ENCODE measurements at regions not wholly inside any gene's neighbourhood (a gene's known extent, or its start where the extent isn't known, plus 50 kb on each side); places are given as distances from the start of the nearest gene placed in this dataset.

- no peak for DNase-seq
Measured at GRCh38 chr21:36636439-36636838, 62.5 kb upstream of the SIM2 start.

DNA sequence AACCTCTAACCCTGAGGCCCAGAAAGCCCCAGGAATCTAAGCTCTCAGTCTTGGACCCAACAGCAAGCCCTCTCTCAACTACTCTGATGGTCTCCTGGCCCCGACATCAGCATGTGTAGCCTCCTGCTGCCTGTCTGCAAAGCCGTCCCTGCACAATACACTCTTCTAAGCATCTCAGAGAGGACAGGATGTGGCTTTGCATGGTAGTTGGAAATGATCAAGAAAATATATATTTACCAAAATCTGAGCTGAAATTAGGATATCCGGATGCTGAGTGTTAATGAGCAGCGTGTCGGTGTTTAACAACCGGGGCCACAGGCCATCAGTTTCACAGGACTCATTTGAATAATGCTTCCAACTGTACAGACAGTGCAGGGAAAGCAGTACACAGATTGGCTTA is 59.1 kb upstream of the SIM2 start:
- DNase-seq = peak; percentile 19

- no peak for DNase-seq
Measured at GRCh38 chr21:36640174-36640720, 58.7 kb upstream of the SIM2 start.

GRCh38 chr21:36640721-36641244 is 58.1 kb upstream of the SIM2 start:
- DNase-seq = peak; percentile 42

- DNase-seq = no peak
Measured at GRCh38 chr21:36641346-36641745, 57.6 kb upstream of the SIM2 start.

- no peak for DNase-seq
Measured at GRCh38 chr21:36641886-36642285, 57.0 kb upstream of the SIM2 start.

DNA sequence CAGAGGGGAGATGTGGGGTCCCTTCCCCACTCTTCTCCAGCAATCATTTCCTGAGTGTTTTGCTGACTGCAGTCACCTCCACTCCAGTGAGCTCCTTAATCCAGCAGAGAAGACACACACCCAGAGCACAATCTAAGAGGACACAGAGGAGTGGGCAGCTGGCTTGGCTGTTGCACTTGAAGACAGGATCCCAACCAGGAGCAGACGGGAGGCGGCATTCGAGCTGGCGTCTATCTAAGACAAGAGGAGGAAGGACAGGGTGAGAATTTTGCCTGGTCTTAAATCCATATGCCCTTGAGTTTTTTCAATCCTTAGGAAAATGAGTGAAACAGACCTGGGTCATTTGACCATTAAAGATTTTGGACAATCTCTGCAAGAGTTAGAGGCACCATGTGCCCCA is 56.1 kb upstream of the SIM2 start:
- no peak for DNase-seq

GRCh38 chr21:36643374-36644250 is 55.3 kb upstream of the SIM2 start:
- no peak for DNase-seq

DNA sequence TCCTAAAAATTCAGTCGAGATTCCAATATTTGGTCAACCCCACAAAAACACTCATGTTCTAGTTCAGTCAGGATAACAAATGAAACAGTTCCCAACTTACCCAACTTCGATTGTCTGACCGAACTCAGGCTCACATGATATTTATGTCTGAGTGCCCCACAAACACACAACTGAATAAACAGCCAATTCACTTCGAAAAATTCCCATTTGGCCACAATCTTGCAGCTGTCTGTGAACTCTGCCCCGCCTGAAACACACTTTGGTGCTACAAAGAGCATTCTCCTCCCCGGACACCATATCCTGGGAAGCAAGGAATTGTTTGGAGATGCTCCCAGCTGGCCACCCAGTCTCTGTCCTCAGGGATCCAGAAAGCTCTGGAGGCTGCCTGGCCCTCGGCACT is 52.9 kb upstream of the SIM2 start:
- no peak for DNase-seq

DNA sequence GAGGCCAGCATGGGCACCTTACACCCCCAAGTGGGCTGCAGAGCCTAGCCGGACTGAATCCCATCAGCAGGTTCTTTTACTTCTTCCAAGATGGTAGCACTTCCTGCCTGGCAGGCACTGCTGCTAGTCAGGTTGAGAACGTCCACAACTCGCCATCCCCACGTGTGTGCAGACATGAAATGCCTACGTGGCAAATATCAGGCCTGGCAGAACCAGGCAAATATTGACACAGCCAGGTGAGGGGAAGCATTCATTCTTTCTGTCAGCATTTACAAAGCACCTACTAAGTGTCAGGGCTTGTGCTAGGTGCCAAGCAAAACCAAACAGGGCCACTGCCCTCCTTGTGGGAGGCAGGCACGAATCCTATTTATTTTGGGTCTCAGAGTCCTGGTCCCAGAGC is 52.3 kb upstream of the SIM2 start:
- no peak for DNase-seq

DNA sequence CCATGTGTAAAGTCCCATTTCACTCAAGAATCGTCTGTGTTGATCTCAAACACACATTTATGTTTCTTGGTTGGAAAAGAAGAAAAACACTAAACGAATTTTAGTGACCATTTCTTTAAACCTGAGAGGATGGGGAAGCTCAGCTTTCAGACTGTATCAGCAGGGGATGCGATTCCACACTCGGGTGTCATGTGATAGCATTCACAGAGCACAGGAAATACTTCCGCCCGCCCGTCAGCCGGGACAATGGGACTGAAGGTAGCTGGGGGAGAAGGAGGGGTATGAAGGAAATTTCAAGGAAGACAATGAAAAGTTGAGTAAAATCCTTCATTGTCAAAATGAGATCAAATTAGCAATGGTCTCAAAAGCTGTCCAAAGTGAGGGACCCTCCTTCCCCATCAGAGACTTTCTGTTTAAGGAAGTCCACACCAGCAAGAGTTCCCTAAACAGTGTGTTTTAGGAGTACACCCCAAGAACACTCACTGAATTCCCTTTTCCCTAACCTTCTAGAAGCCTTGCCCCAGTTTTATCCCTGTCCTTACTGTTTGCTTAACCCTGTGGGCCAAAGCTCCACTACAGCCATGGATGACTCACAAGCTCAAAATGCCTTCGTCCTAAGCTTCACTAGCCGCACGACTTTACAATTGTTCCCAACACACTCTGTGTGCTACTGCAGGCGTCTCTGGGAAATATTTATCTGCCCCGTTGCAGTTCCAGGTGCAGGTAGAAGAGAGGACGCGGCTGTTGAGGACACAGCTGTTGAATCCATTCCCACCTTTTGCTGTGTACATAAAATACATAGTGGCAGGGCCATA is 51.4 kb upstream of the SIM2 start:
- no peak for DNase-seq
